Endothelial cell of umbilical vein (primary cell): ENCODE measurements at regions not wholly inside any gene's neighbourhood (a gene's known extent, or its start where the extent isn't known, plus 50 kb on each side); places are given as distances from the start of the nearest gene placed in this dataset.

ENCODE experiments used
- BruUV-seq: library from RNA; stranded (reverse); fragments of 400-500 nt; replicated peaks from 2 replicates; lab custom pipeline; 2021; lab: Mats Ljungman, UMichigan
- CTCF ChIA-PET: fragments of 300-600, 350-600 bp; sonication (Branson Sonifier 250); formaldehyde crosslinking; loops from one replicate; lab custom pipeline; 2021; ENCODE audit warnings: antibody characterized with exemption, inconsistent platforms; lab: Charles Lee
- POLR2A ChIA-PET: fragments of 300-600, 350-600 bp; sonication (Branson Sonifier 250); formaldehyde crosslinking; loops from one replicate; lab custom pipeline; 2021; ENCODE audit warnings: antibody characterized with exemption, inconsistent platforms; lab: Charles Lee
- DNase-seq: peaks from one replicate; pipeline ENCODE4 v3.0.0-alpha.2; 2011; ENCODE audit warnings: low read depth, low spot score
- FAIRE-seq: peaks from 2 replicates; lab custom pipeline; 2011; peaks lifted over from hg19 to GRCh38; lab: Jason Lieb, UNC
- H2AFZ ChIP-seq: 2 replicates; pipeline ENCODE4 v1.6.0; 2012; ENCODE audit warnings: low read depth, low read length, control low read depth, inconsistent platforms
- H3K27ac ChIP-seq: 2 replicates; pipeline ENCODE4 v1.5.1; 2011; ENCODE audit warnings: low read depth, mild to moderate bottlenecking, control low read depth, low read length, moderate library complexity; ENCODE audit not compliant: insufficient read depth
- H3K27me3 ChIP-seq, 2 experiments: 2 replicates each; pipeline versions ENCODE4 v1.6.0 to v1.6.1; 2011; ENCODE audit warnings: low read length in 2 of 2, mixed read lengths in 1 of 2; ENCODE audit not compliant: control insufficient read depth in 2 of 2, insufficient read depth in 2 of 2
- H3K36me3 ChIP-seq, 2 experiments: 2 replicates in 1 of 2; 3 replicates in 1 of 2; pipeline ENCODE4 v1.5.1; 2011; ENCODE audit warnings: low read length in 2 of 2, mild to moderate bottlenecking in 1 of 2, moderate library complexity in 1 of 2; ENCODE audit not compliant: control insufficient read depth in 2 of 2, insufficient read depth in 2 of 2; ENCODE audit errors: extremely low read depth in 1 of 2
- H3K4me1 ChIP-seq: 3 replicates; pipeline ENCODE4 v1.5.1; 2011; ENCODE audit warnings: mild to moderate bottlenecking, low read length; ENCODE audit not compliant: control insufficient read depth, insufficient read depth; ENCODE audit errors: extremely low read depth
- H3K4me2 ChIP-seq: 2 replicates; pipeline ENCODE4 v1.6.1; 2011; ENCODE audit warnings: low read length, control low read depth, mixed read lengths; ENCODE audit not compliant: insufficient read depth
- H3K4me3 ChIP-seq, 3 experiments: fragments of 200-600 bp in 1 of 3; sonication (generic), shearing (Covaris generic) in 1 of 3; replicated peaks in 1 of 3; 2 replicates each; pipeline ENCODE4 v1.5.1; 2011 to 2016; ENCODE audit warnings: control low read depth in 3 of 3, low read length in 3 of 3, mild to moderate bottlenecking in 2 of 3, inconsistent platforms in 1 of 3, low read depth in 1 of 3, moderate library complexity in 1 of 3; ENCODE audit not compliant: insufficient read depth in 1 of 3
- H3K79me2 ChIP-seq: 2 replicates; pipeline ENCODE4 v1.6.0; 2012; ENCODE audit warnings: low read length, inconsistent platforms; ENCODE audit not compliant: control insufficient read depth, insufficient read depth
- H3K9ac ChIP-seq: replicated peaks from 2 replicates; pipeline ENCODE3; 2011; ENCODE audit warnings: low read length, control low read depth; ENCODE audit not compliant: insufficient read depth; ENCODE audit errors: extremely low read depth
- H3K9me1 ChIP-seq: replicated peaks from 3 replicates; pipeline ENCODE4 v1.6.0; 2011; ENCODE audit warnings: mild to moderate bottlenecking, low read length; ENCODE audit not compliant: control insufficient read depth, insufficient read depth; ENCODE audit errors: extremely low read depth
- H3K9me3 ChIP-seq: replicated peaks from 2 replicates; pipeline ENCODE4 v1.5.1; 2012; ENCODE audit warnings: low read length, inconsistent platforms; ENCODE audit not compliant: control insufficient read depth, insufficient read depth
- H4K20me1 ChIP-seq: replicated peaks from 2 replicates; pipeline ENCODE3; 2011; ENCODE audit warnings: mild to moderate bottlenecking, low read length; ENCODE audit not compliant: control insufficient read depth, insufficient read depth; ENCODE audit errors: extremely low read depth
- CTCF ChIP-seq, 2 donors: IDR thresholded peaks; 1 replicate in 1 of 2; 2 replicates in 1 of 2; pipeline ENCODE4 v1.5.1; 2011; ENCODE audit warnings: low read length in 2 of 2, mild to moderate bottlenecking in 2 of 2, moderate library complexity in 2 of 2, control low read depth in 1 of 2, inconsistent platforms in 1 of 2, low read depth in 1 of 2; ENCODE audit not compliant: insufficient read depth in 1 of 2; ENCODE audit errors: extremely low read depth in 1 of 2
- EZH2 ChIP-seq: IDR thresholded peaks from 2 replicates; pipeline ENCODE4 v1.6.1; 2012; ENCODE audit warnings: borderline replicate concordance, low read depth, mild to moderate bottlenecking, moderate library complexity, low read length, inconsistent platforms; ENCODE audit not compliant: severe bottlenecking
- FOS ChIP-seq: IDR thresholded peaks from 2 replicates; pipeline ENCODE4 v1.6.1; 2011; ENCODE audit warnings: mild to moderate bottlenecking, low read length, moderate library complexity, borderline replicate concordance; ENCODE audit not compliant: insufficient read depth
- GATA2 ChIP-seq: IDR thresholded peaks from 2 replicates; pipeline ENCODE4 v1.7.0; 2011; ENCODE audit warnings: low read depth, mild to moderate bottlenecking, moderate library complexity, mixed read lengths, low read length; ENCODE audit not compliant: insufficient read length, insufficient read depth
- JUN ChIP-seq: IDR thresholded peaks from 2 replicates; pipeline ENCODE4 v1.6.1; 2011; ENCODE audit warnings: borderline replicate concordance, low read depth; ENCODE audit not compliant: insufficient read length, insufficient read depth
- MAX ChIP-seq: IDR thresholded peaks from 2 replicates; pipeline ENCODE4 v1.6.1; 2011; ENCODE audit not compliant: insufficient read depth, insufficient read length
- MYC ChIP-seq: IDR thresholded peaks from one replicate; pipeline ENCODE4 v1.6.1; 2011; ENCODE audit warnings: mild to moderate bottlenecking, low read depth, low read length
- POLR2A ChIP-seq: IDR thresholded peaks from 2 replicates; pipeline ENCODE4 v1.6.1; 2012; ENCODE audit warnings: low read depth, mild to moderate bottlenecking, control low read depth, low read length
- POLR2AphosphoS5 ChIP-seq: IDR thresholded peaks from 2 replicates; pipeline ENCODE4 v1.6.1; 2012; ENCODE audit warnings: low read depth, mild to moderate bottlenecking, control low read depth, low read length, moderate library complexity; ENCODE audit not compliant: insufficient read depth
- dilution Hi-C: fragments of 300-500 bp; cut with MboI; formaldehyde crosslinking; loops from one replicate; pipeline ENCODE4 v1.15.0; 2019; ENCODE audit warnings: low sequenced_read_pairs; ENCODE audit not compliant: extremely low pct_ligation_motif_present
- intact Hi-C: fragments of 100-400 bp; cut with micrococcal nuclease; formaldehyde crosslinking; loops from one replicate; pipeline ENCODE4 v1.10.0; 2022

GRCh38 chr2:3130889-3131635 lies 246.6 kb downstream of the EIPR1 start:
- Histone ChIP-seq H3K27me3 (no peaks in the 10 kb centered on the region), H3K4me2 (no peak overlapping the region), H2AFZ (no peak overlapping the region), H3K9me1 (no peaks in the 10 kb centered on the region), H3K4me3 (no peak overlapping the region), H3K9me3 (no peaks in the 10 kb centered on the region), H4K20me1 (no peaks in the 10 kb centered on the region), H3K27ac (no peak overlapping the region), H3K4me1 (peaks cover 2% of the 10 kb centered on the region), H3K79me2 (no peaks in the 10 kb centered on the region), H3K36me3 (no peaks in the 10 kb centered on the region), H3K9ac (no peak overlapping the region)
- dilution Hi-C loops, result no loop called here
- intact Hi-C loops, result no loop called here
- ChIA-PET POLR2A (no interaction called here), CTCF (no interaction called here)
- no peak for TF ChIP-seq MAX
- TF ChIP-seq JUN, result no peak
- no peak for TF ChIP-seq EZH2
- no peak for TF ChIP-seq POLR2A
- TF ChIP-seq FOS, result no peak
- no peak for TF ChIP-seq POLR2AphosphoS5
- TF ChIP-seq CTCF (IDR thresholded peaks at IDR 0.05; ENCODE audit: extremely low read depth in 1 of 2, insufficient read depth in 1 of 2, low read depth in 1 of 2, low read length in 2 of 2), result no peak
- no peak for TF ChIP-seq MYC
- no peak for TF ChIP-seq GATA2
- BruUV-seq, result no TSS peak
- DNase-seq (no peak), FAIRE-seq (no peak)
